ELF-1 (cell line): ENCODE measurements at regions not wholly inside any gene's neighbourhood (a gene's known extent, or its start where the extent isn't known, plus 50 kb on each side); places are given as distances from the start of the nearest gene placed in this dataset.
"Not testable (repeated sequence)": the region's sequence is repeated elsewhere in the genome, so short reads cannot be mapped to it uniquely, and the experiment has no call there.

Source experiments
- DNase-seq: peaks from one replicate; pipeline ENCODE4 v3.0.0-alpha.2; 2016; ENCODE audit warnings: low read depth, low spot score

DNA sequence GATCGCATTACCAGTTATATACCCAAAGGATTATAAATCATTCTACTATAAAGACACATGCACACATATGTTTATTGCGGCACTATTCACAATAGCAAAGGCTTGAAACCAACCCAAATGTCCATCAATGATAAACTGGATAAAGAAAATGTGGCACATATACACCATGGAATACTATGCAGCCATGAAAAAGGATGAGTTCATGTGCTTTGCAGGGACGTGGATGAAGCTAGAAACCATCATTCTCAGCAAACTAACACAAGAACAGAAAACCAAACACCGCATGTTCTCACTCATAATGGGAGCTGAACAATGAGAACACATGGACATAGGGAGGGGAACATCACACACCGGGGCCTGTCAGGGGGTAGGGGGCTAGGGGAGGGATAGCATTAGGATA lies 495.8 kb downstream of the AACS start:
- DNase-seq = not testable (repeated sequence)

GRCh38 chr12:125564753-125565152 lies 499.5 kb downstream of the AACS start:
- no peak for DNase-seq

- DNase-seq = no peak
These were observed 502.3 kb downstream of the AACS start for GRCh38 chr12:125567581-125567980.

- DNase-seq = no peak
These were observed 503.1 kb downstream of the AACS start for GRCh38 chr12:125568306-125568705.

GRCh38 chr12:125573271-125573670 lies 508.0 kb downstream of the AACS start:
- no peak for DNase-seq

DNA sequence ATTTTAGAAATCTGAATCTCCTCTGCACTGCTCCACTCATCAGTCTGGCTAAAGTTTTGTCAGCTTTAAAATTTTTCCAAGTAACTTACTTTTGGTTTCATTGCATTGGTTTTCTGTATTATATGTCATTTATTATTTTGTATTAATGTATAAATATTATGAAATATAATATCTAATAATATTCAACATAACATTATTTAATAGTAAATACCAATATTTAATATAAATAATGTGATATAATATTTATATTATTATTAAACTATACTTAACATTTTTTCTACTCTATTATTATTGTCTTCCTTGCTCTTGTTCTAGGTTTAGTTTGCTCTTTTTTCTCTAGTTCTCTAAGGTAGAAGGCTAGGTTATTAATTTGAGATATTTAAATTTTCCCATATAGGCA lies 512.1 kb downstream of the AACS start:
- DNase-seq = no peak

DNA sequence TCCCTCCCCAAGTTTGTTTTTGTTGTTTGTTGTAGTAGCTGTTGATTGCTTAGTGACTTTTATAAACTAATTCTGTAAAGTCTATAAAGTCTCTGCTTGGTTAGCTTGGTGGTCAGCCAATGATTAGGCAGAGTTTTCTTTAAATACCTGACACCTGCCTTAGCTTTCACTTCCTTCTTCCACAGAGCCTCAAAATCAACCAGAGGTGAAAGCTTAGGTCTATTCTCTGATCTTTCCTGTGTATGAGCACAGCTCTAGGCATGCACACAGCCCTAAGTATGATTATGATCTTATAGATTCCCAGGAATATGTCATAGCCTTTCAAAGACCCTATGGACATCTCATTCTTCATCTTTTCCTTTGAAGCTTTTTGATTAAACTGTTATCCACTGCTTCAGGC lies 514.7 kb downstream of the AACS start:
- no peak for DNase-seq

DNA sequence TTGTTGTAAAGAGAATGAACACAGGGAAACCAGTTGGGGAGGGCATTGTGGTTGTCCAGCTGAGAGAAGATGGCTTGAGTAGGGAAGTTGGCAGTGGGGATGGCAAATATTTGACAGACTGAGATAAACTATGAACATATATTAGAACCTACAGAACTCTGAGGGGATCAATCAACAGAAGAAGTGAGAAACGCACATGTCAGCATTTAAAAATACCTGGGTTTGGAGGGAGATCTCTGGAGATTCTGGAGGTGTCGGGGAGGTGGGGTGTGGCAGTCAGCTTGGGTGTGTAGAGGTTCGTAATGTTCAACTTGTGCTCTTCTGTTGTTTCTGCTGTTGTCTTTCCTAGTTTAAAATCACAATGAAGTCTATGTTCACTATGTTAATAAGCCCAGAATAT lies 517.8 kb downstream of the AACS start:
- DNase-seq = no peak

GRCh38 chr12:125586441-125586840 lies 521.2 kb downstream of the AACS start:
- DNase-seq = no peak

DNA sequence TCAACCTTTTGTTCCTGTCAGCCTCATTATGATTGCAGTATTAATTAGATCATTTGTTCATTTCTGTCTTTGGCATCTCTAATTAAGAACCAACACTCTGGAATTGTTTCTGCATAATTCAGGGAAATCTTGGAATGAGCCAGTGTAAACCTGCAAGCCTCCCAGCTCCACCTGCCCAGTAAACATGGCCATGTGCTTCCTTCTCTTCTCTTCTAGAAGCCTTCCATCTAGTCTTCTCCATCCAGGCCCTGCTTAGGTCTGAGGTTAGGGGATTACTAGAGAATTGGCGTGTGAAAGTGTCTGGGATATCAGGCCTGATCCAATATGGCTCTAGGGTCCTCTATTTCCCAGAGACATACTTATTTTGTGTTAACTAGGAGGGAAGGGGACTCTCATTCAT lies 528.0 kb downstream of the AACS start:
- DNase-seq = no peak

DNA sequence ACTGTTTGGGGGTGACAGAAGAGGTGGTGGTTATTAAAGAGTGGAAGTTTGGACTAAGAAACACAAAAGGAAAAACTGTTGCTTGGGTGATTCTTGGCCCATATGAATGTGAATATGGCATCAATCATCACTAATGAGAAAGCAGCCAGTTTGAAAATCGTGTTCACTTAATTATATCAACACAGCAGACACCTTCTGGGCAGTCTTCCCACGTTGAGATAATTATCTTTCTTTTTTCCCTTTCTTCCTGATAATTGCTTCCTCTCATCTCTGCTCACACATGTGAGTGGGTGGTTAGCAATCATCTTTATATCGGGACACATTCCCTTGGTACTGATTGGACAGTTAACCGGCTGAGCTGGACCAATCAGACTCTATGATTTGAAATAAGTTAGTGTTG lies 539.7 kb downstream of the AACS start:
- DNase-seq = no peak

- DNase-seq = no peak
These were observed 541.1 kb downstream of the AACS start for GRCh38 chr12:125606312-125606711.

DNA sequence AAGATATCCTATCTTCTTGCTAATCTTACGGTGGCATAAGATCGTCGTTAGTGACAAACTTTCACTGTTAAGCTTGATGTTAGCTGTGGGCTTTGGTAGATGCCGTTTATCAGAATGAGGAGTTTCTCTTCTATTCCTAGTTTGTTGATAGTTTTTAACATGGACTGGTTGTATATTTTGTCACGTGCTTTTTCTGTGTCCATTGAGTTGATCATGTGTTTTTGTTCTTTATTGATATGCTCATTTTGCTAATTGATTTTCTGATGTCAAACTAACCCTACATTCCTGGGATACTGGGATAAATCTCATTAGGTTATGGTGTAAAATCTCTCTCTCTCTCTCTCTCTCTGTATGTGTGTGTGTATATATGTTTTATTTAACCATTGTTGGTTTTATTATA lies 545.1 kb downstream of the AACS start:
- no peak for DNase-seq

GRCh38 chr12:125610971-125611370 lies 545.7 kb downstream of the AACS start:
- no peak for DNase-seq

DNA sequence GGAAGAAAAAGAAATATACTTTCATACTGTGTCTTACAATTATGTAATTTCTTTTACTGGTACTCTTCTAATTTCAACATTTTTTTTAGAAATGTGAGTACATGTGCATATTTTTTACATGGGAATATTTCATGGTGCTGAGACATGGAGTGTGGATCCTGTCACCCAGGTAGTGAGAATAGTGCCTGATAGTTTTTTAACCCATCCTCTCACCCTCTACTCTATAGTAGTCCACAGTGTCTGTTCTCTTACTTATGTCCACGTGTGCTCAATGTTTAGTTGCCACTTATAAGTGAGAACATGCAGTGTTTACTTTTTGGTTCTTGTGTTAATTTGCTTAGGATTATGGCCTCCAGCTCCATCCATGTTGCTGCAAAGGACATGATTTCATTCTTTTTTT lies 548.8 kb downstream of the AACS start:
- DNase-seq = no peak

- no peak for DNase-seq
These were observed 554.5 kb downstream of the AACS start for GRCh38 chr12:125619723-125620122.

DNA sequence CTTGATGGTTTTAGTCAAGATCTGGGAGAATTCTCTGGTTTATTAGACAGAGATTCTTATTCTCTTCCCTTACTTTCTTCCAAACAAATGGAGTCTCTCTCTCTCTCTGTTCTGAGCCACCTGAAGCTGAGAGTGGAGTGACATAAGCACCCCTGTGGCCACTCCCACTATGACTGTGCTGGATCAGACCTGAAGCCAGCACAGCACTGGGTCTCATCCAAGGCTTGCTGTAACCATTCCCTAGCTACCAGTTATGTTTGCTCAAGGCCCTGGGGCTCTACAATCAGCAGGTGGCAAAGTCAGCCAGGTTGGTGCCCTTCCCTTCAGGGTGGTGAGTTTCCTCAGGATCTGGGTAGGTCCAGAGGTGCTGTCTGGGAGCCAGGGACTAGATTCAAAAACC lies 568.5 kb downstream of the AACS start:
- no peak for DNase-seq

- no peak for DNase-seq
These were observed 569.6 kb downstream of the AACS start for GRCh38 chr12:125634813-125635212.

DNA sequence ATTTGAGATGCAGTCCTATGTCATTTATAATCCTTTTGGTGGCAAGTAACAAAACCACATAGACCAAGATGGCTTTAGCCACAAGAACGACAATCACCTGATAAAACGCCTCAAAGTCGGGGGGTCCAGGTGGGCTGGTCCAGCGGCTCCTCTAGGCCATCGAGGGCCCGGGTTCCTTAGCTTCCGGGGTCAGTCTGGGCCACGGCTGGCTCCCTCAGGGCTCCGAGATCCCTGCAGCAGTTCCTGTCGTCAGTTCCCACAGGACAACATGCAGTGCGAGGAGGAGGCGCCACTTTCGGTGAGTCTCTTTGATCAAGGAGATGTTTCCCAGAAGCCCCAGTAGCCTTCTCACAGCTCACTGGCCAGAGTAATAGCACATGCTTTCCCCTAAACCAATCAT lies 574.6 kb downstream of the AACS start:
- no peak for DNase-seq

GRCh38 chr12:125643055-125643454 lies 577.8 kb downstream of the AACS start:
- no peak for DNase-seq

DNA sequence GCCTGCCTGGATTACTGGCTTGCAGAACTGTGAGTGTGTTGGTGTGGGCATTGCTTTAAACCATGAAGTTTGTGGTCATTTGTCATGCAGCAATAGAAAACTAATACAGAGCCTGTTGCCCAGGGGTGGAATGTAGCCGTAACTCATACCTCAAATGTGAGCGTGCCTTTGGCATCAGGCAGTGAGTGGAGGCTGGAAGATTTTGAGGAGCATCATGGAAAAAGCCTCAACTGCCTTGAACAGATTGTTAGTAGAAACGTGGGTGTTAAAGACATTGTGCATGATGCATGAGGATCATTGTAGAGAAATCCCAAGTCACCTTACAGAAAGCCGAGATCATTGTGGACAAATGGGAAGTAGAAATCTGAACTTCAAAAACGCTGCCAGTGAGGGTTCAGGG lies 580.5 kb downstream of the AACS start:
- DNase-seq = no peak

GRCh38 chr12:125650587-125650986 lies 585.4 kb downstream of the AACS start:
- DNase-seq = no peak

- no peak for DNase-seq
These were observed 586.4 kb downstream of the AACS start for GRCh38 chr12:125651625-125652024.

DNA sequence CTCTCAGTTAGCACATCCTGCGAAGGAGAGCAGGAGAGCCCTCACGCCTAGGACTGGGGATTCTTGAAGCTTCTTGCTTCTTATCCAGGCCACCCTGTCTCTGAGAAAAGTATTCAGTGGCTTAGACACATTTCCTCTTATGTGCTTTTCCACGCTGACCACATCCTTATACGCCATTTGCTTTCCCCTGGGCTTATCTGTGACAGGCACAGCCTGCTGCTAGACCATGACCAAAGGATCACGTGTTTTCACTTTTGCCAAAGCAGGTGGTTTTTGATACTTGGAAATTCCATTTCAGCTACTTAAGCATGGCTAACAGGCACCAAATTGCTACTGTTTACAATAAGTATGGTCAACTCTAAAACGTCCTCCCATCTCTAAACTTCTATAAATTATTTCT lies 587.4 kb downstream of the AACS start:
- DNase-seq = no peak

DNA sequence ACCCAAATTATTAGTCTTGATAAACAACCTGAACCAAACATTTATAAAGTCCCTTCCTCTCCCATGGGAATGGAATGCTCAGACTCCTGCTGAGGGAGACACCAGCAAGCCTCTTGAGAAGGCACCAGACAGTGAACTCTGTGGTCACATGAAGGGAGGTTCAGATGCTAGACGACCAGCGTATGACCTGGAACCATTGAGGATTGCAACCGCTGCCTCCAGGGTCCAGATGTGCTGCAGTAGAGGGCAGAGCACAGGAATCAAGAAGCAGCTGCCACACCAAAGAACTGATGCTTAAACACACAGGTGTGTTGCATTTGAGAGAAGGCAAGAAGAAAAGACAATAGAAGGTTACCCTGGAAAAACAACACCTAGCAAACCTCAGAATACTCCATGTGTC lies 592.4 kb downstream of the AACS start:
- no peak for DNase-seq
